GM21786 (cell line): ENCODE measurements at regions not wholly inside any gene's neighbourhood (a gene's known extent, or its start where the extent isn't known, plus 50 kb on each side); places are given as distances from the start of the nearest gene placed in this dataset.
"Not testable (repeated sequence)": the region's sequence is repeated elsewhere in the genome, so short reads cannot be mapped to it uniquely, and the experiment has no call there.

ENCODE experiments used
- ATAC-seq: cut with Tn5 transposase; IDR thresholded peaks from one replicate; pipeline ENCODE4 v1.9.1; 2021; ENCODE audit not compliant: unreplicated experiment

- ATAC-seq: no peak
Observed at GRCh38 chr14:43200519-43200918, 1306.6 kb downstream of the FSCB start.

DNA sequence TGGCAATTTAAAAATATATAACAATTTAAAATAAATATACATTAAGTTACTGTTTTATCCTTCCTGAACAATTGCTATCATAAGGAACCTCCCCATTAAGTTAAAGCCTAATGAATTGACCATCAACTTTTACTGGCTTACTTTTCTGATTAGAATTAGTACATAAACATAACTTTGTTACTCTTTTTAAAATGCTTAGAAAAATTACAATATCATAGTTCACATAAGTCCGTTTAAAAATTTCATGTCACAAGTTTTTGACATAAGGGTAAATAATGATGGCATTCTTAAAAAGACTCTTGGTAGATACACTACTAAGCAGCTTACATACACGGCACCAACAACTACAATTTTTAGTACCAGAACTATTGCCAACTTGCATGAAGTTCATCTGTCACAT lies 1308.6 kb downstream of the FSCB start:
- ATAC-seq: no peak

- no peak for ATAC-seq
Observed at GRCh38 chr14:43184540-43184939, 1322.5 kb downstream of the FSCB start.

DNA sequence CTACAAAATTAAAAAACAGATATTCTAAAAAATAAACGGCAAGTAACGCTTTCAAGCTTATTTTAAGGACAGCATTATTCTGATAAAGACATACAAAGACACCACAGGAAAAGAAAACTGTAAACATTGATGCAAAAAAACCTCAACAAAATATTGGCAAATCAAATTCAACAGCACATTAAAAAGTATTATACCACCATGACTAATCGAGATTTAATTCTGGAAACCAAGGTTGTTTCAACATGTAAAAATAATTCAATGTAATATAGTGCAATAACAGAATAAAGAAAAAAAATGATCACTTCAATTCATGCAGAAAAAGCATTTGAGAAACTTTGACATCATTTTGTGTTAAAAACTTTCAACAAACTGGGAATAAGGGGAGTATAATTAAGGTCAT lies 1323.2 kb downstream of the FSCB start:
- ATAC-seq: no peak

GRCh38 chr14:43175896-43176295 lies 1331.2 kb downstream of the FSCB start:
- no peak for ATAC-seq

- ATAC-seq: no peak
Observed at GRCh38 chr14:43172899-43173548, 1334.1 kb downstream of the FSCB start.

DNA sequence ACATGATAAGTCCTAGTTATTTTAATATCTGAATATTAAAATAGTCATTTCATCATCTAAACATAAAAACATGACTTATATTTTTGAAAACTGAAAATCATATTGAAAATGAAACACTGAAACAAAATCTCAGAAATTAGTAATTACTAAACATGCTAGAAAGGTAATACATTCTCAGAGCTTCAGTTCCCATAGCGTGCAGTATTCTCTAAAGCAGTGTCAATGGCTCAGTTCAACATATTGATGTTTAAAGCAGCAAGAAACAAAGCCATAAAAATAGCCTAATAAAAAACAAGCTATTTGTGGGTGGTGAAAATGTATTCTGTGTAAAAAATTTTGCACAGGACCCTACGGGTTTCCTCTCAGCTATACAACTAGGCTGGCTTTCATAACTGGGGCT lies 1337.4 kb downstream of the FSCB start:
- ATAC-seq: peak; percentile 38

- no peak for ATAC-seq
Observed at GRCh38 chr14:43168371-43168925, 1338.6 kb downstream of the FSCB start.

DNA sequence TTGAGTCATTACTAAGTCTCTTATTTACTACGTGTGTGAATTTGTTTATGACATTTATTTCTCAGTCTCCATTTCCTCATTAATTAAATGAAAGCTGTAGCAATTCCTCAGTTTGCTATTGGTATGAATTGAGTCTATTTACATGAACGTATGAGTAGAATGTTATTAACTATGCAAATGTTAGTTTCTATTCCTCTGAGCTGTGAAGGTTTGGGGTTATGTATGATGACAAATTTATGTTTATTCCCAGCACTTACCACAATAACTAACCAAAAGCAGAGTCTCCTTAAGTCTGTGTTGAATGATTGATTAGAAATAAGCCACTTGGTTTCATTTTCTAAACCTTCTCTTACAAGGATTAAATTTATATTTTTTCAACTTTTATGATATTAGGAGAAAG lies 1340.9 kb downstream of the FSCB start:
- peak; percentile 63 for ATAC-seq

GRCh38 chr14:43165651-43166050 lies 1341.4 kb downstream of the FSCB start:
- ATAC-seq: no peak

DNA sequence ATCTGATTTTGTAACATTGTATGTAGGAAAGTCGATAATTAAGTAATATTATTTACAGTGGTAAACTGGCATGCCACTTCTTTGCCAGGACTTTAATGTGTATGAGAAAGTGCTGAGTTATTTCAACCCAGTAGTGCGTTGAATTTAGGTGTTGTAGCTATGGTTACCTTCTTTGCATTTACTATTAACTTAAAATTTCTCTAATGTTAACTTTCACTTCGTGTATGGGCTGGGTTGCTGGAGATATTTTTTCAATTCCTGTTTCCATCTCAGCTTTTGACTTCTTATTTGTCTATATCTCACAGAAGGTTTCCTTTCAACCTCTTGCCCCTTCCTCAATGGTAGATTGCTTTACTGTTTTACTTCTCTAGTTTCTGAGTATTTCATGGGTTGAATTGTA lies 1345.6 kb downstream of the FSCB start:
- ATAC-seq: peak; percentile 69

DNA sequence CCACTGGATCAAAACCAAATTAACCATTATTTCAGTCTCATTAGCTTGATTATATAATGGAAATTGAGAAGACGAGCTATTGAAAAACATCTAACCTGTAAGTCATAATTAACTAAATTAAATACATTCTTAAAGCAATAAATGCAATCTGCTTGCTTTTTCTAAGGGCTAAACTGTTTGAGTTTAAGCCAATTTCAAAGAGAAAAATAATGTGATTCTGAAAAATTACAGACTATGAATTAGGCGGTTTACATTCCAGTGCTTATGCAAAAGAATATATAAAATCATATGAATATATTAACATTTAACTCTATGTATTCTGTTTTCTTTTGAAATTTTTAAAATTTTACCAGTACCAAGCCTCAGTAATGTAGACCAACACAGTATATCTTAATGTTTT lies 1349.4 kb downstream of the FSCB start:
- no peak for ATAC-seq

- ATAC-seq: no peak
Observed at GRCh38 chr14:43155924-43156323, 1351.2 kb downstream of the FSCB start.

DNA sequence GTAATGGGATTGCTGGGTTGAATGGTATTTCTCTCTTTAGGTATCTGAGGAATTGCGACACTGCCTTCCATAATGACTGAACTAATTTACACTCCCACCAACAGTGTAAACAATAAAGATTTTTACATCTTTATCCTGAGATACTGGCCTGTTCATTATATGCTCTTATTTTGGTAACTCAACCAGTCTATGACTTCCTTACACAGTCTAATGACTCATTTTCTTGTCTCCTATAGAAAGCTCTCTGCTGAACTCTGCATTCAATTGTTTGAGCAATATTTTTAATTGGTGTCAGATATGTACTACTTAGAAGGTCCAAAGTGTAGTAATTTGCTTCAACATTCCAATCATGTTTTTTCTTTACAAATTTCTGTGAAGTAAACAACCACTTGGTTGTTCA lies 1351.8 kb downstream of the FSCB start:
- ATAC-seq: no peak

- no peak for ATAC-seq
Observed at GRCh38 chr14:43147485-43147884, 1359.6 kb downstream of the FSCB start.

DNA sequence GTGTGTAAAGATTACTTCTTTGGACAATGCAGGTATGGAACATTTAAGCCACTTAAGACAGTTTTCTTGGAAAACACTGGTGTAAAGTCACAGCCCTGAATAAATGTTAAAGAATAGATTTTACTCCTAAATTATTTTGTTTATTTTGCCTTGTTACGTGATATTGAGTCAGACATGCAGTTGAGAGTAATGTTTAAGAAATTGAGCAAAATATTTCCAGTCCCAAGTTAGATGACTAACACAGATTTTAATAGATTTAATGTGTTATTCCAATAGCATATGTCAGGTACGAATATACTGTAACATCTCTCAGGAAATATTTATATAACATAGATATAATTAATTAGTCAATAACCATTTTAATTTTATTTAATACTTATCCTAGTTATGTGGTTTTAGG lies 1361.7 kb downstream of the FSCB start:
- ATAC-seq: no peak

DNA sequence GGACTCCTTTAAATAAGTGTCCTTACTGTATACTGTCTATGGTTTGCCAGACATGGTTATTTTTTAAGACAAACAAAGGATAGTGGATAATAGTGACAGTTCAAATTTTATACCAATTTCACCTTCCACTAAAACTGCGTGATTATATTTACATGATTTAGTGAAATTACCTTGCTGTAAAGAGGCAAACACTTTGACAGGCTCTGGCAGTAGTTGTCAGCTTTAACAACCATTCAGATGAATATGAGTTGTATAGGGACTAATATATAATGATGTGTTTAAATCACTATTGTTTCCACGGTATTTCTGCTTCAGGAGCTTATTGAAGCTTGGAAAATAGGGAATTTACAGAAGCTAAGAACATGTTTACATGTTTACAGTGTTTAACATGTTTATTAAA lies 1364.0 kb downstream of the FSCB start:
- ATAC-seq: no peak

GRCh38 chr14:43141636-43142191 lies 1365.4 kb downstream of the FSCB start:
- ATAC-seq: no peak

- no peak for ATAC-seq
Observed at GRCh38 chr14:43140453-43140852, 1366.6 kb downstream of the FSCB start.

DNA sequence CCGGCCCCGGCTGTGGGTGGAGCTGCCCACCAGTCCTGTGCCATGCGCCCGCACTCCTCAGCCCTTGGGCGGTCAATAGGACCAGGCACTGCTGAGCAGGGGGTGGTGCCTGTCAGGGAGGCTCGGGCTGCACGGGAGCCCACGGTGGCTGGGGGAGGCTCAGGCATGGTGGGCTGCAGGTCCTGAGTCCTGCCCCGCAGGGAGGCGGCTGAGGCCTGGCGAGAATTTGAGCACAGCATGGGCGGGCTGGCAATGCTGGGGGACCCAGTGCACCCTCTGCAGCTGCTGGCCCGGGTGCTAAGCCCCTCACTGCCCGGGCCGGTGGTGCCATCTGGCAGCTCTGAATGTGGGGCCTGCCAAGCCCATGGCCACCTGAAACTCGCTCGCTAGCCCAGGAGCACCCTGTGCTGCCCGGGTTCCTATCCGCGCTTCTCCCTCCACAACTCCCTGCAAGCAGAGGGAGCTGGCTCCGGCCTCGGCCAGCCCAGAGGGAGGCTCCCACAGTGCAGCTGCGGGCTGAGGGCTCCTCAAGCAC lies 1371.1 kb downstream of the FSCB start:
- ATAC-seq: no peak

DNA sequence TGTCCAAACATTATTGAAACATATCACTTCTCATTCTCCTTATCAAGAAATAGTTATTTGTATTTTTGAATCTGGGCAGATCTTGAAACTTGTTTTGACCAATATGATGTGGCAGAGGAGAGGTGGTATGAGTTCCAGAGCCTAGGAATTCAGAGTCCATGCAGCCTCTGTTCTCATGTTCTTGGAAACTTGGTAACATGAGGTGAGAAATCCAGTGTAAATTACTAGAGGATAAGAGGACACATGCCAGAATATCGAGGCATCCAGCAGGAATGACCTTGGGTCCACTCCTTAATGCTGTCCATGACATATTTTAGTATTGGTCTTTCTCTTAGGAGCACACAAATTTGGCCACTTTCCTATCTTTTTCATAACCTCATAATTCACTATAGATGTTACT lies 1374.6 kb downstream of the FSCB start:
- ATAC-seq: no peak

GRCh38 chr14:43128429-43128828 lies 1378.7 kb downstream of the FSCB start:
- not testable (repeated sequence) for ATAC-seq

DNA sequence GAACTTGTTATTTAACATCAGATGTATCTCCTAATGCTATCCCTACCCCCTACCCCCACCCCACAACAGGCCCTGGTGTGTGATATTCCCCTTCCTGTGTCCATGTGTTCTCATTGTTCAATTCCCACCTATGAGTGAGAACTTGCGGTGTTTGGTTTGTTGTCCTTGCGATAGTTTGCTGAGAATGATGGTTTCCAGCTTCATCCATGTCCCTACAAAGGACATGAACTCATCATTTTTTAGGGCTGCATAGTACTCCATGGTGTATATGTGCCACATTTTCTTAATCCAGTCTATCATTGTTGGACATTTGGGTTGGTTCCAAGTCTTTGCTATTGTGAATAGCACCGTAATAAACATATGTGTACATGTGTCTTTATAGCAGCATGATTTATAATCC lies 1379.2 kb downstream of the FSCB start:
- not testable (repeated sequence) for ATAC-seq
